NCI-H526 treated with DMSO at 0.1 percent for 48 hours (cell line): ENCODE measurements at regions not wholly inside any gene's neighbourhood (a gene's known extent, or its start where the extent isn't known, plus 50 kb on each side); places are given as distances from the start of the nearest gene placed in this dataset.
"Not testable (repeated sequence)": the region's sequence is repeated elsewhere in the genome, so short reads cannot be mapped to it uniquely, and the experiment has no call there.

Experiments
- DNase-seq: peaks from one replicate; lab custom pipeline; 2025; lab: John Stamatoyannopoulos, UW

DNA sequence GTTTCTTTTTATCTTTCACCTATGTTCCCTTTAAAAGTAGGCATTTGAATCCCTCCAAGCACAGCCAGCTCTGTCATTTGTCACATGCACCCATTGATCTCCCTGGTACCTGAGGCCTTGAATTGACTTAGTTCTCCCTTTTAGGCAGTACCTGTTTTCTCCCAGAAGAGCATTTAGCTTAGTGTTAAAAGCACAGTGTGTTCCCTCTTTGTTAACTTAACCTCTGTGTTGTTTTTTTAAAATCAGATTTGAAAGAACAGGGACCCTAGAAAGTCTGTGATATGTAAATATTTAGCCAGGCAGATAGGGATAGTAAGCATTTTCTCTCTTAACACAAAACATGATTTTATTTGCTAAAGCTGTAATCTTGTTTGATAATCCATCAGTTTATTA, 113.8 kb upstream of the SPATA31D4 start:
- DNase-seq = no peak

DNA sequence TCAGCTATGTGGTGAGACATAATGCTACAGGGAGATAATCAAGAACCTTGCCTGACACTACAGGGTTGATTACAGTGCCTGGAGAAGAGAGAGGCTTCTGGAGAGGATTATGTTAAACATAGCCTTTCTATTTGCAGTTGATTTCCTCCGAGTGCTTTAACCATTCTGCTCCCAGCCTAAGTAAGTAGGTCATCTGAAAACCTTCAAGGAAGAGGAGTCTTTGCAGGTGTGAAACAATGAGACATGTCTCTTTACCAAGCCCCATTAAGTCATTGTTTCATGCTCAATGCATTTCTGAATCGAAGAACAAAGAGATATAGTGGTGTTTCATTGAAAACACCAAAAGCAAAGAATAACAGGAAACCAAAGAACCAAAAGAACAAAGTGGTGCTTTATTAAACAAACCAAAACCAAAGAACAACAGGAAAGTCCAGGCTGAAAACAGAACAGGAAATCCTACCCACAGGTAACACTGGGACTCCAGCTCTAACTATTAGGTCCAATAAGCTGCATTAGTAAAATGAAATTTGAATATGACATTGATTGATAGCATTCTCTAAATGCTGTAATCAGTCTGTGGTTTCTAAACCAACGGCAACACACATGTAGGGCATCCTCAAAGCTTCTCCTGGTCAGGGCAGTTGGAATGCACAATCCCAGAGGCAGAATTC, 113.3 kb upstream of the SPATA31D4 start:
- peak; percentile 49 for DNase-seq

- no peak for DNase-seq
These were observed 112.4 kb upstream of the SPATA31D4 start for GRCh38 chr9:81815781-81816180.

GRCh38 chr9:81819155-81819554, 109.1 kb upstream of the SPATA31D4 start:
- DNase-seq = no peak

- no peak for DNase-seq
These were observed 108.2 kb upstream of the SPATA31D4 start for GRCh38 chr9:81819859-81820546.

- DNase-seq = no peak
These were observed 105.8 kb upstream of the SPATA31D4 start for GRCh38 chr9:81822301-81822865.

GRCh38 chr9:81822967-81823366, 105.3 kb upstream of the SPATA31D4 start:
- DNase-seq = no peak

GRCh38 chr9:81823672-81824554, 104.3 kb upstream of the SPATA31D4 start:
- no peak for DNase-seq

GRCh38 chr9:81824802-81825730, 103.2 kb upstream of the SPATA31D4 start:
- no peak for DNase-seq

DNA sequence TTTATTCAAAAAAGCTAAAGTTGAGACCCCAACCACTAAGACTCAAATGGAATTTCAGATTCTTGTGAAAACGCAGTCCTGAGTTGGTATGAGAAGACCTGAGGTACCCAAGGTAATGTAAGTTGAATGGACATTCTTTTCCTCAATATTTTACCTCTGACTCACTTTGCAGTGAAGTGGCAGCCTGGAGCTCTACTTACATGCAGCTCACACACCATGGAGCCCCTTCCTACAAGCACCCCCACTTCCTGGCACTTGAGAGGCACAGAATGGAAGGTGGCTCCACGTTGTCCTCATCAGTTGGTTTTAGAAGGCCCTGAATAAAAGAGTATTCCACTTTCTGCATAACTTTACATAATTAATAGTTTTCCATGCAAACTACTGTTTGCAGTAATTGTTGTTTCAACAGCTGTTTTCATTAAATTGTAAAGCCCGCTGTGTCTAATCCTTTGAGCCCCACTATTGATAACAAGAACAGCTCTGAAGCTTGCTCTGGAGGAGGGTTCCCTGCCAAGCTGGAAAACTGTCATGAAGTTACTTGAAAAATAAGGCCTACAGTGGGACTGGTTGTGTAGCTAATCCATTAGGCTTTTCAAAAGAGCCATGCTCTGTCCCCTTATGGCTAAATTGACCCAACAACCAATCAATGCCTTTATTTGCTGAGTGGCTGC, 102.2 kb upstream of the SPATA31D4 start:
- no peak for DNase-seq

- DNase-seq = no peak
These were observed 101.7 kb upstream of the SPATA31D4 start for GRCh38 chr9:81826517-81826906.

- DNase-seq = no peak
These were observed 100.5 kb upstream of the SPATA31D4 start for GRCh38 chr9:81827616-81828296.

GRCh38 chr9:81829195-81829882, 98.9 kb upstream of the SPATA31D4 start:
- peak; percentile 42 for DNase-seq

DNA sequence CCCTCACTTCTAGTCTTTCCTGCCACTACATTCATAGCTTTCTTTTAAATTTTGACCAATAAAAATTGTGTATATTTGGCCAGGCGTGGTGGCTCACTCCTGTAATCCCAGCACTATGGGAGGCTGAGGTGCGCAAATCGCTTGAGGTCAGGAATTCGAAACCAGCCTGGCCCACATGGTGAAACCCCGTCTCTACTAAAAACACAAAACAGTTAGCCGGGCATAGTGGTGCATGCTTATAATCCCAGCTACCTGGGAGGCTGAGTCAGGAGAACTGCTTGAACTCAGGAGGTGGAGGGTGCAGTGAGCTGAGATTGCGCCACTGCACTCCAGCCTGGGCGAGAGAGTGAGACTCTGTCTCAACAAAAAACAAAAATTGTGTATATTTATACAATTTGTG, 97.8 kb upstream of the SPATA31D4 start:
- not testable (repeated sequence) for DNase-seq

DNA sequence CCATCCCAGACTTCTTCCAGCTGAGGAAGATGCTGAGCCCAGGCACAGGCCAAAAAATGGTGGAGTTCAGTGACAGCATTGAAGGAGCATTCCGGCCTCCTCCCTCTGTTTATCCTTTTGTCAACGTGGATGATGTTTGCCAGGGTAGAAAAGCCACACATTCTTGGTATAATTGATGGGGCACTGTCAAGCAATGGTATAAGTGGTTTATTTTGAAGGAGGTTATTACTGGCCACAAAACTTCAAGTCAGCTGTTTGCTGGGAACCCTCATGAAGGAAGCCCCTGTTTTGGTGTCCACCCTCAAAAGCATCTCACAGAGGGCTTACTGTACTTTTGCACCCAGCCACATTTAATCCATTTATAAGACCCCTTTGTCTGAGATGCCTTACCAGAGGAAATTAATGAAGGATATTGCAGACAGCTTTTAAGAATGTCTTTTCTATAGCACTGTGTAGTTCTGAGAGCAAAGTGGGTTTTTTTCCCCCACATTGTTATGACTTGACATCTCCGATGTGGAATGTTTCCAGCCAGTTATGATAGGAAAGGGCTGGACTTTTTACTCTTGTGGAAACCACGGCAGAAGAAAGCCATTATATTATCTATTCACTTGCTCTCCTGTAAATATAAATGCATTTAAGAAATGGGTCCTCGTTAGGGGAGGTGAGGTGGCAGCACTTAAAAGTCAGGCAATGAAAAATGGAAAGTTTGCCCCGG, 95.5 kb upstream of the SPATA31D4 start:
- DNase-seq = no peak

DNA sequence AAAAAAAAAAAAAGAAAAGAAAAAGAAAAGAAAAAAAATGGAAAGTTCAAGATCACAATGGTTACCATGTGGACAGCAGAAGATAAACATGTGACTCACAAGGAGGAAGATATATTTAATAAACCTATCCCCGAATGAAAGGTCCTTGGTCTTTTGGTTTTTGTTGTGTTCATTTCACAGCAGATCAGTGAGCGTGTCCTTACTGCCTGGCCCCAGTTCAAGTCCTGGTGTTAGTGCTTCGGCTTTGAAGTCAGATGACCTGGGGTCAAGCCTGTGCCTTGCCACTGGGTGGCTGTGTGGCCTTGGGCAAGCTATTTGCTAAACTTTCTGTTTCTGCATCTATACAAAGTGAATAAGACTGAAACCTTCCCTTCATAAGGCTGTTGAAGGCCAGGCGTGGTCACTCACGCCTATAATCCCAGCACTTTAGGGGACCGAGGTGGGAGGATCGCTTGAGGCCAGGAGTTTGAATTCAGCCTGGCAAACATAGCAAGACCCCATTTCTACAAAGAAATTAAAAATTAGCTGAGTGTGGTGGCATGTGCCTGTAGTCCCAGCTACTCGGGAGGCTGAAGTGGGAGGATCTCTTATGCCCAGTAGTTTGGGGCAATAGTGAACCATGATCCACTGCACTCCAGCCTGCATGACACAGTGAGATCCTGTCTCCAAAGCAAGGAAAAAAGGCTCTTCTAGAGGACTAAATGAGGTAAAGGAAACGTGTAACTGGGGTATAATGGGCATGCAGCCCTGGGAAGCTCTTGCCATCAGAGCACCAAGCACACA, 94.5 kb upstream of the SPATA31D4 start:
- DNase-seq = no peak

- DNase-seq = no peak
These were observed 86.9 kb upstream of the SPATA31D4 start for GRCh38 chr9:81841333-81841732.

- DNase-seq = no peak
These were observed 84.1 kb upstream of the SPATA31D4 start for GRCh38 chr9:81844131-81844567.
